ENCODE measurements at regions not wholly inside any gene's neighbourhood (a gene's known extent, or its start where the extent isn't known, plus 50 kb on each side); places are given as distances from the start of the nearest gene placed in this dataset.

- TF ChIP-seq, protein P1, sequence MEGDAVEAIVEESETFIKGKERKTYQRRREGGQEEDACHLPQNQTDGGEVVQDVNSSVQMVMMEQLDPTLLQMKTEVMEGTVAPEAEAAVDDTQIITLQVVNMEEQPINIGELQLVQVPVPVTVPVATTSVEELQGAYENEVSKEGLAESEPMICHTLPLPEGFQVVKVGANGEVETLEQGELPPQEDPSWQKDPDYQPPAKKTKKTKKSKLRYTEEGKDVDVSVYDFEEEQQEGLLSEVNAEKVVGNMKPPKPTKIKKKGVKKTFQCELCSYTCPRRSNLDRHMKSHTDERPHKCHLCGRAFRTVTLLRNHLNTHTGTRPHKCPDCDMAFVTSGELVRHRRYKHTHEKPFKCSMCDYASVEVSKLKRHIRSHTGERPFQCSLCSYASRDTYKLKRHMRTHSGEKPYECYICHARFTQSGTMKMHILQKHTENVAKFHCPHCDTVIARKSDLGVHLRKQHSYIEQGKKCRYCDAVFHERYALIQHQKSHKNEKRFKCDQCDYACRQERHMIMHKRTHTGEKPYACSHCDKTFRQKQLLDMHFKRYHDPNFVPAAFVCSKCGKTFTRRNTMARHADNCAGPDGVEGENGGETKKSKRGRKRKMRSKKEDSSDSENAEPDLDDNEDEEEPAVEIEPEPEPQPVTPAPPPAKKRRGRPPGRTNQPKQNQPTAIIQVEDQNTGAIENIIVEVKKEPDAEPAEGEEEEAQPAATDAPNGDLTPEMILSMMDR (IDR thresholded peaks at IDR 0.05), result no peak
- no peak for TF ChIP-seq POLR2AphosphoS5 (IDR thresholded peaks at IDR 0.05)
Measured at GRCh38 chr2:220227266-220227920, 600.0 kb downstream of the SLC4A3 start.
